Ramos (cell line): ENCODE measurements at regions not wholly inside any gene's neighbourhood (a gene's known extent, or its start where the extent isn't known, plus 50 kb on each side); places are given as distances from the start of the nearest gene placed in this dataset.

Experiments
- in situ Hi-C: fragments of 300-500 bp; cut with MboI; formaldehyde crosslinking; loops from one replicate; pipeline ENCODE4 v1.14.3; 2022; ENCODE audit warnings: low sequenced_read_pairs; ENCODE audit not compliant: unreplicated experiment

DNA sequence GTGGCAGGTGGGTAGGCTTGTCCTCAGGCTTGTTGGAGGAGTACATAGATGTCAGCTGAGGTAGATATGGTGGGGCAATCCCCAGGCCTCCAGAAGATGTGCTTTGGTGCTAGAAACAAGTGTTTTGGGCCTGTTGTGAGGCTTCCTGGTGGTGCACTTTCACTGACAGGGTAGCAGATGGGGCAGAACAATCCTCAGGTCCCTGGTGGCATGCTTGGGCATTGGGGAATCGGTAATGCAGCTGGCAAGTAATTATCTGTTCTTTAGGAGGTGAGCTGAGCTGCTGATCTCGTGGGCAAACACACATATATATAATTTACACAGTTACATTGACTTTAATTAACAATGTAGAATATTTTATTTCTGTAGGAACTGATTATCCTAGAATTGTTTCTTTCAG lies 458.7 kb downstream of the BMP2 start:
- in situ Hi-C loops: no loop called here

DNA sequence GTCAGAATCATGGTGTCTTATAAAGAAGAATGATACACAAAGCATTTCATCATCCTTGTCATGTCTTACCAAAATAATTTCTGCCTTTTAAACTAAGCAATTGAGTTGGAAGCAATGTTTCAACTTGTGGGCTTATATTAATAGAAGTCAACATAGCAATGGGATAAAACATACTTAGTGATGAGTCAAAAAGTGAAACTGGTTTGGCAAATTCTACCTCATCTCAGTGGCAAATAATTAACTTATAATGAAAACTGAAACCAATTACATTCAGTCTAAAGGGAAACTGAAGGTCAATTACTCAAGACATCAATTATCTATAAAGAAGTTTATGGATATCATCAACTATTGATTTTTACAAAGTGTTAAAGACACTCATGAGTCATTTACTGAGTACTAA lies 463.8 kb downstream of the BMP2 start:
- in situ Hi-C loops: no loop called here

DNA sequence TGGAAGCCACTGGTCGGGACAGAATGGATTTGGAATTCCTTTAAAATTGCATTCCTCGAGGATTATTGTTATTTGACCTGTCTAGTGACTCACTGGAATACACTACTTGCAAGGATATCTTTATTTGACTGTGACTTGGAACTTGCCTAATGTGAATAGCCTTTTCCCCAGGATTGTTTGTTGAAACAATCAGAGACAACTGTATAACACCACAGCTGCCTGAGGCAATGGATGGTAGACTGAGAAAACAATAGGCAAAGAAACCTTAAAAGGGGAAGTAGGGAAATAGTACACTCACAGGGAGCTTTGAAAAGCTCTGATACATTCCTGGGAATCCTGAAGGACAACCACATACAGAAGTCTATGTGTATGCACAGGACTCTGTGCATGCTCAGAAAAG lies 465.3 kb downstream of the BMP2 start:
- in situ Hi-C loops: no loop called here

DNA sequence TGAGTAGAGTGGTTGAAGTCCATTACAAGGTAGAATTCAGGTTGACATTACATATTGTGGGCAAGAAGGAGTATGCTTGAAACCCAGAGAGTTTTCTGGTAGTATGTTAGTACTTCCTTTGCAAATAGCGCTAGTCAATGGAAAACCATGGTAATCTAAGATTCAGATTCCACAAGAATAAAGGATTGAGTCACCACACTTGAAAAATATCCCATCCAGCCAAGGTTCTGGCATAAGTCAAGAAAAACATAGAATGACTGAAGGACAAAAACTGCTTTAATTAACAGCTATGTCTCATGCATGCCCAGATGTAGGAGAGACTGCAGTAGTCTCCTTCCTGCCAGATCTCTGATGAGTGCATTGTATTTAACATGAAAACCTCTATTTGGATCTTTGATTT lies 469.8 kb downstream of the BMP2 start:
- in situ Hi-C loops: no loop called here

DNA sequence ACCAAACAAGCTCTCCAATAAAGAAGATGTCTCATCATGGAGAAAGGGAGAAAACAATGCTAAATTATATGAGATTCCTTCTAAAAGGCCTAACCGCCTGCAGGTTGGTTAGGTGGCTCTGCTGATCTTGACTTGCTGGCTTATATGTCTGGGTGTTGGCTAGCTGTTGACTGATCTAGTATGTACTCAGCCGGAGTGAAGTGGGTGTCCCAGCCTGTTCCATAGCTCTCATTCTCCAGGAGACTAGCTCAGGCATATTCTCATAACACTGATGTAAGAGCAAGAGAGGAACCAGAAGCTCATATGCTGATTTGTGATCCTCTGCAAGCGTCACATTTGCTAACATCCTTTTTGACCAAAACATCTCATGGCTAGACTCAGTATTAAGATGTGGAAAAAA lies 473.0 kb downstream of the BMP2 start:
- in situ Hi-C loops: no loop called here

DNA sequence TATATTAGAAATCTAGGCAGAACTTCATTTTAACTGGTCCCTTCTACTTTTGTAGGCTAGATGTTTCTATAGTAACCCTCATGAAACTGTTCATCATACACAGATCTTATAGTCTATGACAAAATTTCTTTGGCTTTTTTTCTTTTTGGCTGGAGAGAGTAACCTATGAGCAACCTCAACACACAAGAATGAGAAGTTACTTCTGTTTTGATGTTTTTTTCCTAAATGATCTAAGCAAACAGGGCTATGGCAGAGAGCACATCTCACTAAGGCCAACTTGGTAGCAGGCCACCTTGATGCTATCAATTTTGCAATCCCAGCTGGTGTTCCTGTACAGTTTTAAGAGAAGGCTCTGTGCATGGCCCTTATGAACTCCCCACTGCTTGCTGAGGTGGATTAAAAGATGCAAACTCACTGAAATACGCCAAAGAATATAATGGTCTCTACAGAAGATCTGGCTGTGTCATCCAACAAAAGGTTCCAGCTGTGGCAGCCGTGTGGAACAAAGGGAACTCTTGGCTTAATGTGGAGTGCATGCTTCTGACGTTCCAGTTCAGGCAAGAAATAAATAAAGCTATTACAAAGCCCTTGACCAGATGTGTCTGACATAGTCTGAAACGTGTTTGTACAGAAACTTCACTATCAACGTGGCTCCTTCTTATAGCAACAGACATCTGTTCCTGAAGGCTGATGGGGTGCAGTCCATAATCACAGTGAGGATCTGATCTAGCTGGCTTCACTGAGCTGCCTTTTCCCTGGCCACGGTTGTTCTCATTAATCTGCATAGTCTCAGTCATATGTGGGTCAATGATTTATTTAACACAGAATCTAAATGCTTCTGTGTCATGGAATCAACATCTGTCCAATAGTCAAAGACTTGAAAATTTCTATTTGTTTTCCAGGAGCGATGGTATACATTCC lies 481.1 kb downstream of the BMP2 start:
- in situ Hi-C loops: no loop called here

DNA sequence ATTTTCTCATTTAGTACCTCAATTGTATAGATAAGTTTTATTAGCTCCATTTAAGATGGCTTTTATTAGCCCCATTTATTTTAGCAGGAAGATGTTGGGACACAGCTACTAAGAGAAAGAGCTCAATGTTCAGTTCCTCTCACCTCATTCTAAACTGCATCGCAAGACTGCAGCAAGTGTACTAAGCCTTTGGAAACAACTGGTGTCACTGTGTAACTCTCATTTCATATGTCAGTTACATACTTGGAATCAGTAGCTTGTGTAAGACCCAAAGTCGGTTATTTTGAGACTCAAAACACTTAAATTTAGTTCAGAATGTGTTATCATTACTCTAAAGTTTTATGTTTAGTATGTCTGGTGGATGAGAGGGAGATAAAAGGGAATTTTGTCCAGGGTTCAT lies 482.9 kb downstream of the BMP2 start:
- in situ Hi-C loops: no loop called here

DNA sequence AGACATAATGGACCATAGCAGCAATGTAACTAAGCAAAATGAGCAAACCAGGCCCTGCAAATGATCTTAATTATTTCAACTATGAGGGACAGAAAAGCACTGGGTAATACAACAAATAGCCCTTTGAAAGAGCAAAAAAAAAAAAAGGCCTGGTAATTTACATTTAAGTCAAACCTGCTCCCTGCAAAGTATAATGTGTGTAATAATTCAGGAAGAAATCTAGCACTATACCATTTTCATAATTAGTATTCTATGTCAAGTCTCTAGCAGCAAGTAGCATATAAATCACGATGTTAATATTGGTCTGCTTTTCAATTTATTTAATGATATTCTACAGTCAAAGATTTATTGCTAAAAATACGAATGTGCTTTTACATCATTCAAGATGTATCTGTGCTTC lies 489.6 kb downstream of the BMP2 start:
- in situ Hi-C loops: no loop called here

DNA sequence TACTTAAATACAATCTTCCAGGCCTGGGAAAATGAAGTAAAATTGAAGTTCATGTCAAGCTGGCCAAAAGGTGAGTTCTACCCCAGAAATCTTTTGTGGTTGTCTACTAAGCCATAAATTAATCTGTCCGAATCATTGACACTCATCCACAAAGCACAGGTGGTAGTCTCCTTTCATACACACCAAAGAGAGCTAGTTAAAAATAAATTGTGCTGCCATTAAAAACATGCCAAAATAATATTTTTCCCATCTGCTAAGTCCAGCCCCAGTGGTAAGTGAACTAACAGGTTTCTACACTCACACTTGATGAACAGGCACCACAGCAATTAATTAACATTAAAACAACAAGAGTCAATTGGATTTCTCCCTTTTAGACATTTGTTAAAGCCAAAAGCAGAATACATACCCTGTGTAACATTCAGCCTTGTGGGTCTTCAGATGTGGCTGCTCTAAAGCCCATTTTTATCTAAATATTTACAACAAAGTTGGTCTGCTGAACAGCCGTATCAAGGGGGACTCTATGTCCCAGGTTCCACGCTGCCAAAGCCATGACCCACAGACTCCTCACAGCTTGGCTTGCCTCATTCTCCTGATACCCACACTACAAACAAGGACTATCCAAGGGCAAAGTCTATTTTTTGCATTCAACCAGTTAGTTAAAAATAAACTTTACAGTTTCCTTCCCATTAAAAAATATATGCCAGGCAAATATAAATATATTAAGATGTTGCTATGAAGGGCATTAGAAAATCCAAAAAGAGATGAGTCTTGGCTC lies 490.4 kb downstream of the BMP2 start:
- in situ Hi-C loops: no loop called here

DNA sequence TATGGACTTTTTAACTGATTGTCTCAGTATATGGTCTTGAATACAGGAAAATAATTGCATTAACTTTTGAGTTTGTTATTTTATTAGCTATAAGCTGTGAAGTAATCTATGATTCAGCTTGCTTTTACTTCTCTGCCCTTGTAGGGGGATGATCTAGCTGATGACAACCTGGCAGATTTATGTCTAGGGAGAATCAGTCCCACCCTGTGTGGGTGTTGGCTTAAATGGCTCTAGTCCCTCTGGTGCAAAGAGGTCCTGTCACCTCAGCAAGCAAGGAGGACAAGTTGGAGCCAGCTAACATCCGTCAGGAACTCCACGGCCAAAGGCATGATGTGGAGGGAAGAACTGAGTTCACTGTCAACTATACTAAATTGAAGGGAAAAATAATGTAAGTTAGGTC lies 495.3 kb downstream of the BMP2 start:
- in situ Hi-C loops: no loop called here

DNA sequence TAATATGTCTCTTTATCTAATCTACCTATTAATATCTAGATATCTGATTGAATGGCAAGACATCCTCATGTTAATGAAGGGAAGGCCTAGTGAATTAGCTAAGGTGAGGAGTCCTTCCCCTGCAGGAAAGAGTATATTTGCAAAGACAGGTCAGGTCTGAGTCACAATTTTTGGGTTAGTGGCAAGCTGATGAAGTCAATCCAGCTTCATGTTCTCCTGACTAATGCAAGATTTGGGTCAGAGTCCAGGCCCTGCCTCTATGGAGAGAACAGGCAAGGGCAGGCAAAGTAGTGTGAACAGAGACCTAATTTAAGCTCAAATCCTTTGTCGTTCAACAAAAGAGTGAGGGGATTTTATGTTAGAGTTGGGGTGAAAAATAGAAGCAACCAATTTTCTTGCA lies 496.7 kb downstream of the BMP2 start:
- in situ Hi-C loops: no loop called here

DNA sequence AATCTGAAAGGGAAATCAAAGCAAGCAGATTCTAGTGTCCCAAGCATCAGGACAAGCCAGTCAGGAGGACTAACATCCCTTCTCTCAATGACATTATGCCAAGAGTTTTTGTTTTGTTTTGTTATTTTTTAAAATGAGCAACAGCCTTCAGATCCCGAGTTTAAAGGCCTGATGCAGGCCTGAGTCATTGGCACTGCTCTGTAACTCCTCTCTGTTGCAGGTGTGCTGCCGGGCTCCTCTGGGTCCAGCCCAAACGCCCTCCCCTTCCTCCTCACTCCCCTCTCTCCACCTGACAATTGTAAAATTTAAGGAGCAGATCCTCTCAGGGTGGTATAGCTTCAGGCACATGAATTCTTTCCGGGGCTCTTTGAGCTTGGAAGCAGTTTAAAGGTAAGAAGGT lies 502.0 kb downstream of the BMP2 start:
- in situ Hi-C loops: no loop called here

DNA sequence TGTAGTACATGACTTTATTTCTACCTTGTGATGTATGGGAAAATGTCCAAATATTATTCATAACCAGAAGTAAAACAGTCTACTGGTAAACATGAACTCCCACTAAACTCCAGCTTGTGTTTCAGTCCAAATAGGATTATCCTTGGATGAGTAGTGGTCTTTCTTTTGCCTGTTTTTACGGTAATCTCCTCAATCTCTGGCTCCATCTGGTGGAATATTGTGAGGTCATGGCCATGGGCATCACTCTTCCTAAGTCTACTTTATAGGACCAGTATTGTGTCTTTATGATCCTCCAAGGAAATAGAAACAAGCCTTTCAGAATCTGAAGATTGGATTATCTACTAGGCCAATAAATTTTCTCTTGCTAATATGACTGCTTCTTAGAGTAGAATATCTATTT lies 505.0 kb downstream of the BMP2 start:
- in situ Hi-C loops: no loop called here

DNA sequence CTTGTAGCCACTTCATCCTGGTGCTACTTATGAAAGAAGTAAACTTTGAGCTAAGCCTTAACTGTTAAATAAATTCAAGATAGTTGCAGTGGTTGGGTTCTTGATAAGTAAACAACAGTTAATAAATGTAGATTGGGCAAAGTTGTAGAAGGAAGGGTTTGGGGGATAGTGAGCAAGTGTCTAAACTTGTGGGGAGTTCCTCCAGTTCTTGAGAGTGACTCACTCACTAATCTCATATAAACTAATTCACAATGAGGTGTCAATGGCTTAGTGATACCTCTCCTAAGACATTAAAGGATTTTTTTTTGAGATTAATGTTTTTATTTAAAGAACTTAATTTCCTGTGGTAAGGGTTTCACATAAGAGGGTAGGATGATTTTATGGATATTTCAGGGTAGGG lies 507.4 kb downstream of the BMP2 start:
- in situ Hi-C loops: no loop called here

DNA sequence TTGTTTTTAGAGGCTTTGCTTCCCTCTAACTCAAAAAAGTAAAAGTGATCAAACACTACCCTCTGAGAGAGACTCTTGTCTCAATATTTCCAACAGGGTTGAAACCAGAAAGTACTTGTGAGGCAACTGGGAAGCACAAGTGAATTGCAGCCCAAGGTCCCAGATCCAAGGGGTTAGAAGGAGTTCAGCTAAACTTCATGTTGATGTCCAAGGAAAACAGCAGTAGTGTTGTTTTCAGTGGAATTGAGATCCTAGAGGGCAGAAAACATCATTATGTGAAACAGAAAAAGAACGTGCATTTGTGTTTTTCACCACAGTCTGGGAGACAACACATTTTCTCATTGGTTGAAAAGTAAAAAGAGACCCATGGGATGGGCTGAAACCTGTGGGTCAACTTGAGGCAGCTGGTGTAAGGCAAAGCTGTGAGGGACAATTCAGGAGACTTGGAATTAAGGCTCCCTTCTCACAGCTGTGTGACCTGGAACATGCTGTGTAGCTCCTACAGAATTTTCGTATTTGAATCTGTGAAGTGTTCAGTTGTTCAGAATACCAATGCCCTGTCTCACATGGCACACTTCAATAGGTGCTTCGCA lies 508.3 kb downstream of the BMP2 start:
- in situ Hi-C loops: no loop called here

DNA sequence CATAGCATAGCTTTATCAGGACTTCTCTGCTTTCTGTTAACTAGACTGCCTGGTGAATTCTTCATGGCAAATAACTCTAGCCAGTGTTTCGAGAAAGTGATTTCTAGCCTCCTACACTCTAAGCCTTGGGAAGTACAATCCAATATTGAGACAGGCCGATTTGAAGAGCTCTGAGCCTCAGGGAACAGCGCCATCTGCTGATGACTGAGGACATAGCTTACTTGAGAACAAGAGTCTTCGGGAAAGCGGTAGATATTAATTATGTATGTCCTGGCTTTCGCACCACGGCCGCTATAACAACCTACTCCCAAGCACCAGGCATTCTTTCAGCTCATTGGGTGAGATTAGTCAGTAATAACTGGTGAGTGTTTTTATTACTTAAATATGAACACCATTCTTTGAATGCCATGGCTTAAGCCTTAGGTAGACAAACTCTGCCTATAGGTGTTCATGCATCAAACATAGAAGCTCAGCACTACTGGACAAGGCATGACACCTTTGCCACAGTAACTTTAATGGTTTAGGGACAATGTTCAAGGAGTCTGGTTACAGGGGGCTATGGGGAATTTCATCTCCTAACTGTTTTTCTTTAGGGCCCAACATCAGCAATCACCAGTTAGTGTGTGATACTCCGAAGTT lies 518.6 kb downstream of the BMP2 start:
- in situ Hi-C loops: no loop called here

DNA sequence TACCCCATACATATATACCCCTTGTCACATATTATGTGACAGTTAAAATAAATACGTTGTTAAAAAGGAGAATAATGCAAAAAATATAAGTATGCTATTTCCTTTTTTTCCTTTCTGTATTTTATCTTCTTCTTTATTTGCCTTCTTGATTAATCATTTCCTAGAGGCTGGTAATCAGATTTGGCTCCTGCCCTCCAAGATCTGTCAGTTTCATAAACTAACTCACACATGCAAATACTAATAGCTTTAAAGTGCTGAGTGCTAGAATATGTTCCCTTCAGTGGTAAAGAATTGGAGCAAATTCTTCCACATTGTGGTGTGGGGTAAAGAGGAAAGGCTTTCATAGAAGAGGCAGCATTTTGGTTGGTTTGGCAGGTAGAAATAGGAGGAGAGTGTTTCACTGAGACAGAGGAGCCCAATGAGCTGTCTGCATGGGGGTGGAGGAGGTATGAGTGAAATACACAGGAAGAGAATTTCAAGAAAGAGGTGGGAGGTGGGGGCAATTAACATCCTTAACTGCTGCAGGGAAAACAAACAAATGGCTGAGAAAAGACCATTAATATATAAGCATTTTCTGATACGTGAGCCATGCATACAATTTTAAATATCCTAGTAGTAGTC lies 523.9 kb downstream of the BMP2 start:
- in situ Hi-C loops: no loop called here

DNA sequence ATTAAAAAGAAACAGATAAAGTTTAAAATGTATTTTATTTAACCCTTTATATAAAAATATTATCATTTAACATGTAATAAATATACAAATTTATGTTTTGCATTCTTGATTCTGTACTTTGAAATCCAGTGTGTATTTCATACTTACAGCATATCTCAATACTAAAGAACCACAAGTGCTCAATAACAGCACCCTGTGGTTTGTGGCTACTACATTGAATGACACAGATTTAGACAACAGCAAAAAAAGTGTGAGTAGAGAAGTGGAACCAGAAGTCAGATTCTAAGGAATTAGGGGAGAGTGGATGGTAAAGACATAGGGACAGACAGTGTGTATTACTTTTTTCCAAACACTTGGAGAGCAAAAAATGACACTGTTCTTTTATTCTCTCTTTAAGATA lies 524.5 kb downstream of the BMP2 start:
- in situ Hi-C loops: no loop called here

DNA sequence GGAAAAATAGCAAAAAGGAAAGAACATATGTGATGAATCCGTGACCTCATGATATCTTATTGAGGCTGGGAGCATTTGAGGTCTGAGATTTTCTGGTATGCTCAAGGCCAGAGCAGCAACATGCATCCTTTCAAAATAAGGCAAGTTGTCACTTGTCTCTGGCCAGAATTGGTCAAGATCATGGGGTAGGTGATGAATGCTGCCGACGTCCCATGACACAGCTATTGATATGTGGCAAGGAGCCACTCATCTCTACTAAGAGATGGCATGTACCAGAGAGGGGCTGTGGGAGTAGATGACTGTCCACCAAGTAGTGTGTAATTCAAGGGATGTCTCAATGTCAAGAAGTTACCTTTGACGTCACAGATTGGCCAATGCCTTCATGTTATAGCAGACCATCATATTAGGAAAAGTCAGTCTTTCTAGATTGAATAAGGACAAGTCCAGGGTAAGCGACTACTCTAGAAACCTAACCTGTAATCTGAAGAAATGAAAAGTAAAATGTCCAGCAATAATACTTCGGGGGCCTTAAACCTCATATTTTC lies 527.4 kb downstream of the BMP2 start:
- in situ Hi-C loops: no loop called here

DNA sequence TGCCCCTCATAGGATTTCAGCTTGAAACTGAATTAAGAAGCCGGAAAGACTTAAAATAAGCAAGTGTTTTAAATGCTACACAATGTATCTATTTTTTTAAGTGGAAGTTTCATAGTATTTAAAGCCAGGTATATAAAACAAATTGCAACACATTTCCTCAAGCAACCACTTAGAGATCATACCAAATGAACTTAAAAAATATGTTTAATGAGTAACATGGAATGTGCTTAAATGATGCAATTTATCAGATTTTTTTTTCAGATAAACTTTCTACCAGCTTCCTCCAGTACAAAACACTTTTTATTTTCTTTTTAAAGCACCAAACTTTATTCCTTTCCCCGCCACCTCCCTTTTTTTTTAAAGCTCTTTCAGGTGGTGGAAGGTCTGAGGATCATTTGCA lies 534.3 kb downstream of the BMP2 start:
- in situ Hi-C loops: no loop called here
